Activated CD4-positive, CD25-positive, alpha-beta regulatory T cell treated with anti-CD3 and anti-CD28 coated beads, Interleukin-2, amount 50 U/mL, for 16 hours (primary cell): ENCODE measurements at regions not wholly inside any gene's neighbourhood (a gene's known extent, or its start where the extent isn't known, plus 50 kb on each side); places are given as distances from the start of the nearest gene placed in this dataset.
"Not testable (repeated sequence)": the region's sequence is repeated elsewhere in the genome, so short reads cannot be mapped to it uniquely, and the experiment has no call there.

Experiments used
- DNase-seq: peaks from one replicate; pipeline ENCODE4 v3.0.0-alpha.2; 2020; ENCODE audit warnings: low read depth, low spot score

GRCh38 chr3:104906001-104906639, 460.6 kb upstream of the ALCAM start:
- DNase-seq, result no peak

- DNase-seq, result no peak
Measured at GRCh38 chr3:104907507-104907906, 459.2 kb upstream of the ALCAM start.

- DNase-seq, result no peak
Measured at GRCh38 chr3:104908761-104909160, 457.9 kb upstream of the ALCAM start.

GRCh38 chr3:104909198-104909597, 457.5 kb upstream of the ALCAM start:
- no peak for DNase-seq

- DNase-seq, result no peak
Measured at GRCh38 chr3:104909721-104910120, 457.0 kb upstream of the ALCAM start.

GRCh38 chr3:104911376-104911775, 455.3 kb upstream of the ALCAM start:
- no peak for DNase-seq

GRCh38 chr3:104916971-104917370, 449.7 kb upstream of the ALCAM start:
- DNase-seq, result no peak

GRCh38 chr3:104920512-104920911, 446.2 kb upstream of the ALCAM start:
- DNase-seq, result no peak

GRCh38 chr3:104933972-104934371, 432.7 kb upstream of the ALCAM start:
- DNase-seq, result no peak

GRCh38 chr3:104935613-104936012, 431.1 kb upstream of the ALCAM start:
- no peak for DNase-seq

GRCh38 chr3:104939196-104939595, 427.5 kb upstream of the ALCAM start:
- no peak for DNase-seq

- DNase-seq, result no peak
Measured at GRCh38 chr3:104941785-104942184, 424.9 kb upstream of the ALCAM start.

GRCh38 chr3:104943974-104944373, 422.7 kb upstream of the ALCAM start:
- no peak for DNase-seq

GRCh38 chr3:104947943-104948342, 418.8 kb upstream of the ALCAM start:
- no peak for DNase-seq

GRCh38 chr3:104949810-104950209, 416.9 kb upstream of the ALCAM start:
- not testable (repeated sequence) for DNase-seq

- no peak for DNase-seq
Measured at GRCh38 chr3:104951426-104951825, 415.3 kb upstream of the ALCAM start.

GRCh38 chr3:104952146-104952972, 414.4 kb upstream of the ALCAM start:
- DNase-seq, result no peak

GRCh38 chr3:104956620-104957345, 409.9 kb upstream of the ALCAM start:
- no peak for DNase-seq

GRCh38 chr3:104960579-104960978, 406.1 kb upstream of the ALCAM start:
- DNase-seq, result no peak

GRCh38 chr3:104961851-104962250, 404.9 kb upstream of the ALCAM start:
- no peak for DNase-seq

- DNase-seq, result no peak
Measured at GRCh38 chr3:104974316-104974715, 392.4 kb upstream of the ALCAM start.

- DNase-seq, result no peak
Measured at GRCh38 chr3:104977719-104978118, 389.0 kb upstream of the ALCAM start.

- no peak for DNase-seq
Measured at GRCh38 chr3:104982130-104982529, 384.6 kb upstream of the ALCAM start.
